Large intestine (tissue), 3 donors: ENCODE measurements at regions not wholly inside any gene's neighbourhood (a gene's known extent, or its start where the extent isn't known, plus 50 kb on each side); places are given as distances from the start of the nearest gene placed in this dataset.

ENCODE experiments used
- DNase-seq, 2 donors: peaks; one replicate each; pipeline versions ENCODE4 v3.0.0 to v3.0.0-alpha.2; 2013
- H3K27ac ChIP-seq: one replicate; pipeline ENCODE4 v1.5.1; 2013; ENCODE audit warnings: low read length
- H3K27me3 ChIP-seq: 2 replicates; pipeline ENCODE4 v1.6.1; 2013; ENCODE audit warnings: low read length; ENCODE audit not compliant: control insufficient read depth, insufficient read depth
- H3K36me3 ChIP-seq: 2 replicates; pipeline ENCODE4 v1.6.1; 2013; ENCODE audit warnings: low read length; ENCODE audit not compliant: control insufficient read depth, insufficient read depth
- H3K4me1 ChIP-seq: one replicate; pipeline ENCODE4 v1.6.1; 2013; ENCODE audit warnings: low read length; ENCODE audit not compliant: control insufficient read depth, insufficient read depth
- H3K4me3 ChIP-seq: one replicate; pipeline ENCODE4 v1.5.1; 2013; ENCODE audit warnings: low read length
- H3K9me3 ChIP-seq: one replicate; pipeline ENCODE4 v1.6.1; 2013; ENCODE audit warnings: mild to moderate bottlenecking, low read depth, low read length, moderate library complexity; ENCODE audit not compliant: control insufficient read depth
- WGBS: methylation state at CpG from one replicate; pipeline ENCODE4 v1.1.5; 2013; ENCODE audit warnings: low lambda C conversion rate; ENCODE audit not compliant: insufficient coverage; 5-methylcytosine and 5-hydroxymethylcytosine counted together

DNA sequence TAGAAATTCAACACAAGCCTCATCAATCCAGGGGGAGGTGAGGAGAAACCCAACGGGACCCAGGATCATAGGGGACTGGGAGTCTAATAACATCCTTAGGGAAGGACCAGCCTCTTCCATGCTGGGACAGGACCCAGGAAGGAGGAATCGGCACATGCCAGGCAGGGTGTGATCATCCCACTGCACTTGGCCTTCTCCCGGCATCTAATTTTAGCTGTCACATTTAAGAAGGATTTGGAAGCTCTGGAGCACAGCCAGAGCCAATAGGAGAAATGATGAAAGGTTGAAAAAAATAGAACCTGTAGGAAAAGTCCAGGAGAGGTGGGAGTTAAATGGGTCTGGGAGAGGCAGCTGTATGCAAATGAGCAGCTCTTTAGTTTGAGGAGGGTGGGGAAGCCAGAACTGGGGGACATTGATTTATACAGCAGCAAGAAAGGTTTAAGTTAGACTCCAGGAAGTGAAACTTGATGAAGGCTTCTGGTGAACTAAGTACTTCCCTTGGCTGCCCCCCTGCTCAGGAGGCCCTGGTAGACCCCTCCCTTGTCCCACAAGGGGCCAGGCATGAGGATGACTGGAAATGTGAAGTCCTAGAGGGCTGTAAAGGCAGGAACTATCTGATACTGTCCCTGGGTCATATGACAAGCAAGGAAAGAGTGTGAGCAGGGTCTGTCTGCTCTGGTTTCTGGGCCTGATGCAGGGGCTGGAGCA lies 260.3 kb downstream of the LRFN2 start:
- H3K27ac ChIP-seq: no peak overlapping the region
- peak in 1 of 2 donors; percentile 48 for DNase-seq
- peaks cover 25% of the 10 kb centered on the region for H3K27me3 ChIP-seq
- no peak overlapping the region for H3K4me3 ChIP-seq
- H3K36me3 ChIP-seq: no peaks in the 10 kb centered on the region
- H3K4me1 ChIP-seq: no peaks in the 10 kb centered on the region
- H3K9me3 ChIP-seq: no peaks in the 10 kb centered on the region
- WGBS: no CpG with 5 or more reads among the region's 3 CpGs

DNA sequence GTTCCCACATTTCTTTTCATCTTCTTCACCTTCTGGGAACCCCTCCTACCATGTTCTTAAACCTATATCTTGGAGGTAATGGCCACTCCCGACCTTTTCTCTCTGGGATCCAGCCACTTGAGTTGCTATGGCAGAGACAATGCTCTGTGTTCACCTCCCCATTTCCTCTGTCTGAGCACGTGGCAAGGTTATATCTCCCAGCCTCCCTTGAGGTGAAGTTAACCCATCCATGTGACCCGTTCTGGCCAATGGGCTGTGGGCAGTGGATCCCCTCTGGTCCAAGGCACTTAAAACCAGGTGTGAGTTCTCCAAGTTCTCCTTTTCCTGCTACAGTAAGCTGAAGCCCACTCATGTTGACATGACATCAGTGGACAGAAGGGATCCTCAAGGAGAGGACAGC lies 261.4 kb downstream of the LRFN2 start:
- H3K4me1 ChIP-seq: no peaks in the 10 kb centered on the region
- whole genome bisulfite sequencing: no CpG with 5 or more reads among the region's 3 CpGs
- DNase-seq: no peak
- no peak overlapping the region for H3K27ac ChIP-seq
- H3K36me3 ChIP-seq: no peaks in the 10 kb centered on the region
- H3K4me3 ChIP-seq: no peak overlapping the region
- peaks cover 21% of the 10 kb centered on the region for H3K27me3 ChIP-seq
- no peaks in the 10 kb centered on the region for H3K9me3 ChIP-seq

DNA sequence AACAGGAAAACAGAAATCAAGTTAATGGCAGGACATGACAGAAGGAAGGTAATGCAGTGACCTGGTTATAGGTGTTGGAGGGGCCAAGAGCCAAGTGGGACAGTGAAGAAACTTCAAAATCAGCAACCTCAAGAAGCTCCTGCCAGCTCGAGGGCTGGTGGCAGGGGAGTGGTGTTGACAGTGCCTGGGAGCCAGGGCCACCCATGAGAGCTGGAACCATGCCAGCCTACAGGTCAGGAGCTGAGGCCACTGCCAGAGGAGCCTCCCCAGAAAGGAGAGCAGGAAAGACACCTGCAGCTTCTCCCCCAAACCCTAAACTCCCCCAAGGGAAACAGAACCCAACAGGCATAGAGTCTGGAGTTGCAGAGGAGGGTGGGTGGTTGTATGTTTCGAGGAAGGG lies 262.1 kb downstream of the LRFN2 start:
- WGBS: no CpG with 5 or more reads among the region's 2 CpGs
- Histone ChIP-seq H3K4me1 (no peaks in the 10 kb centered on the region), H3K27me3 (peaks cover 21% of the 10 kb centered on the region), H3K9me3 (no peaks in the 10 kb centered on the region), H3K27ac (no peak overlapping the region), H3K4me3 (no peak overlapping the region), H3K36me3 (no peaks in the 10 kb centered on the region)
- DNase-seq: no peak

DNA sequence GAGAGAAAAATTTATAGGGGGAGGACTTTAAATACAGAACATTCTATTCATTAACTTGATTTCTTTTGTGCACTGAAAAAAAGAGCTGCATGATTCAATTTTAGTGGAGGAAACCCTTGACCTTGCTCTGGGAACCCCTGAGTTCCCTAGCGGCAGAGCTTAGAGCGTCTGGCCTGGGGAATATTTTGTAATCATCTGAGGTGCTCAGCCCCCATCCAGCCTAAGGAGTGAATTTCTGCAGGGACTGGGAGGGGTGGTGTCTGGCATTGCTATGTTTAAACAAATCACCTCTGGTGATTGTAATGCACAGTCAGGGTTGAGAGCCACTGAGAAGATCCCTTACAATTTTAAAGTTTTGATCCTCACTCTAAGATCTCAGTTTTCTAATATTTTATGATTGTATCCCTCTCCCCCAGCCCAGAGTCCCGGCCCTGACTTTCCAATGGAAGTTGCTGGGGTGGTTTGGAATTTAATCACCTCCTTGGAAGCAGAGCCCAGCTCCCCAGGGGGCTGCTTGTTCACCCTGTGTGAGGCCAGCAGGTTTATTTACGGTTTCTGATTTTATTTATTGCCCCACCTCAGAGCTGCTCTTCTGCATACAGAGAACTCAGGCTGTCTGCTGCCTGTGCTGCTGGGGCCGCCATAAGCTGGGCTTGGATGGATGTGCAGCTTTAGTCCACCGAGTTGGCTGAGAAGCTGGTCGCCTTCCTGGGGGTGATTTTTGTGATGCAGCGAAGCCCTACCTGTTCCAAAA lies 263.1 kb downstream of the LRFN2 start:
- Histone ChIP-seq H3K9me3 (no peaks in the 10 kb centered on the region), H3K27ac (no peak overlapping the region), H3K4me1 (no peaks in the 10 kb centered on the region), H3K36me3 (no peaks in the 10 kb centered on the region), H3K27me3 (peaks cover 16% of the 10 kb centered on the region), H3K4me3 (no peak overlapping the region)
- WGBS: 33% methylated on average over 1 of the region's 8 CpGs
- no peak for DNase-seq

DNA sequence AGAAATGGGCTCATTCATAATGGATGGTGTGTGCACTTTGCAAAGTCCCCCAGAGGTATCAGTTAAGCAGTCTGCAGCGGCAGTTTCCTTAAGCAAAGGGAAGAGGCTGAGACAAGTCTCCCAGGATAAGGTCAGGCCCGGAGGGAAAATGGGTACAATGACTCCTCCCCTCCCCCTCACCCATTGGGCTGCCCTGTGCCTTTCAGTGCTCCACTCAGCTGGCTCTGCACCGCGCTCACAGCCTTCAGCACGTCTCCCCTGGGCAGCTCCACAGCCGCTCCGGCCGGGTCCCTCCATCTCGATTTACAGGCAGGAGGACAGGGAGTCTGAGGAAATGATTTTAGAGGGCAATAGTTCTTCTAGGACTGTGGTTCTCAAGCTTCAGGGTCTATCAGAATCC lies 264.8 kb downstream of the LRFN2 start:
- Histone ChIP-seq H3K9me3 (no peaks in the 10 kb centered on the region), H3K27me3 (peaks cover 9% of the 10 kb centered on the region), H3K4me1 (no peaks in the 10 kb centered on the region), H3K4me3 (no peak overlapping the region), H3K36me3 (no peaks in the 10 kb centered on the region), H3K27ac (no peak overlapping the region)
- WGBS: no CpG with 5 or more reads among the region's 9 CpGs
- no peak for DNase-seq

DNA sequence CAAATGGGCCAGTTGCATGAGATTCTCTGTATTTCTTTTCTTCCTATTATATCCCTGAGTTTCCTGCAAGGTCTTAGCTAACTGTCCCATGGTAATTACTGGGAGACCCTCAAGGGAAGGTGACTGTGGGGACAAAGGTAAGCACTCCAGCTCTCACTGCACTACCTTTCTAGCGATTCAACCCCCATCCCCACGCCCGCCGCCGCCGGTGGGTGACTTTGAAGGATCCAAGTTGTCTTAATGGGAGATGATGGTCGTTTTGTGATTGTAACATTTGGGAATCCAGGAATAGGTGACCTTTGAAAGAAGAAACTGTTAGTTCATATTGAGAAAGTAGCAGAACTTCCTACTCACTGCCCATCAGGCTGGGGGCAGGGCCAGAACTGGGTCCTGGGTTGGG lies 265.5 kb downstream of the LRFN2 start:
- no CpG with 5 or more reads among the region's 7 CpGs for WGBS
- no peak overlapping the region for H3K4me3 ChIP-seq
- no peaks in the 10 kb centered on the region for H3K36me3 ChIP-seq
- DNase-seq: no peak
- H3K9me3 ChIP-seq: no peaks in the 10 kb centered on the region
- peaks cover 9% of the 10 kb centered on the region for H3K27me3 ChIP-seq
- H3K4me1 ChIP-seq: no peaks in the 10 kb centered on the region
- no peak overlapping the region for H3K27ac ChIP-seq

DNA sequence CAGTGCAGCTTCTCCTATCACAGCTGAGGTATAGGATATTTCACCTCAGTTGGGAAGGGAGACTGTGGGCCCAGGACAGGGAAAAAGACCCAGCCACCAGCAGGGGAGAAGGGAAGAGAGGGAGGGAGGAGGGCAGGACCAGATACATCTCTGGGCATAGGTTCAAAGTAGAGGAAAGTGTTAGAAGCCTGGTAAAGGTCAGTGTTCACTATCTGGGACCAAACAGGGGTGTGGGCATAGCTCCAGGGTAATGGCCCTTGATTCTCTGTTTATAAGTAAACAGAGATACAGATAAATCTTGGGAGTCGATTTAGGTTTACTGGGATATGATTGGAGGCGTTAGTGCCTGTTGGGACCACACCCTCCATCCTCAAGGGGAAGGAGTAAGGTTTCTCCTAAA lies 266.2 kb downstream of the LRFN2 start:
- no peaks in the 10 kb centered on the region for H3K36me3 ChIP-seq
- no peak overlapping the region for H3K27ac ChIP-seq
- H3K4me1 ChIP-seq: no peaks in the 10 kb centered on the region
- H3K4me3 ChIP-seq: no peak overlapping the region
- no peaks in the 10 kb centered on the region for H3K9me3 ChIP-seq
- WGBS: no CpG with 5 or more reads among the region's 2 CpGs
- no peak for DNase-seq
- peaks cover 9% of the 10 kb centered on the region for H3K27me3 ChIP-seq

DNA sequence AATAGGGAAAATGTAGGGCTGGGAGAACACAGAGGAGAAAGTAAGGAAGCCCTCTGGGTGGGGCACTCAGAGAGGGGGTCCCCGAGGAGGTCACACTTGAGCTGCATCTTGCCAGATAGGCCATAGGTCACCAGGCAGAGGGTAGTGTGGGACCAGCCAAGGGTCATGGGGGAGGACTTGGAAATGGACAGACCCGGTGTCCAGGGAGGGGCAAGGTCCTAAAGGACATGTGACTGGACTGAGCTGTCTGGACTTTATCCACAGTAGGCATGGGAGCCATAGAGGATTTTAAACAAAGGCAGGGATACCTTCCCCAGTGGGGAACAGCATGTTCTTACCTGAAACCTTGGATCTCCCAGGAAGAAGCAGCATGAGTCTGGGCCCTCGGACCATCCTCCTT lies 266.7 kb downstream of the LRFN2 start:
- DNase-seq: no peak
- Histone ChIP-seq H3K36me3 (no peaks in the 10 kb centered on the region), H3K9me3 (no peaks in the 10 kb centered on the region), H3K4me1 (no peaks in the 10 kb centered on the region), H3K27ac (no peak overlapping the region), H3K27me3 (peaks cover 9% of the 10 kb centered on the region), H3K4me3 (no peak overlapping the region)
- no CpG with 5 or more reads among the region's 3 CpGs for WGBS

DNA sequence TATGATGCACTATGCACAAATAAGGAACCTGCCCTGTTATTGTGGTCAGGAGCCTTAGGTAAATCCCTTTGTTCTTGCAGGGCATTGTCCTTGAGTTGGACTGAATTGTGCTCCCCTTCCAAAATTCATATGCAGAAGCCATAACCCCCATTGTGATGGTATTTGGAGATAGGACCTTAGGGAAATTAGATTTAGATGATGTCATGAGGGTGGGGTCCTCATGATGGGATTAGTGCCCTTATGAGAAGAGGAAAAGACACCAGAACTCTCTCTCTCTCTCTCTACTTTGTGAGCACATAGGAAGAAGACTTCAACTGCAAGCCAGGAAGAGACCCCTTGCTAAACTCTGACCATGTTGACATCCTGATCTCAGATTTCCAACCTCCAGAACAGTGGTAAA lies 268.0 kb downstream of the LRFN2 start:
- DNase-seq: no peak
- Histone ChIP-seq H3K4me3 (no peak overlapping the region), H3K27ac (no peak overlapping the region), H3K9me3 (no peaks in the 10 kb centered on the region), H3K36me3 (no peaks in the 10 kb centered on the region), H3K27me3 (peaks cover 10% of the 10 kb centered on the region), H3K4me1 (no peaks in the 10 kb centered on the region)

DNA sequence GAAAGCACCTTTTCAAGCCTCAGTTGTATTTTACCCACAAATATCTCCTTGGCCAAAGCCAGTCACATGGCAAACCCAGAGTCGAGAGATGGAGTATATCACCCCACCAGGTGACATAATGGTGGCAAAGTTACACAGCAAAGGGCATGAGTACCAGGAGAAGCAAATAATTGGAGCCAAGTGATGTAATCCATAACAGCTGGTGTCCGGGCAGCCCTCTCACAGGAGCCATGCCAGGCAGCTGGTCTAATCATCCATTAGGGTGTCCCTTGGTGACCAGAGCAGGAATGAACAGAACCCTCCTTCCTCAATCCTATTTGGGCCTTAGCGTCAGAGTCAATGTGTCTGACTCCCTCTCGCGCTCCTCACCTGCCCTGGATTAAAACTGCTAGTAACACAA lies 272.1 kb downstream of the LRFN2 start:
- Histone ChIP-seq H3K27me3 (peaks cover 2% of the 10 kb centered on the region), H3K9me3 (no peaks in the 10 kb centered on the region), H3K4me1 (no peaks in the 10 kb centered on the region), H3K27ac (no peak overlapping the region), H3K4me3 (no peak overlapping the region), H3K36me3 (no peaks in the 10 kb centered on the region)
- WGBS: no CpG with 5 or more reads among the region's 5 CpGs
- DNase-seq: no peak

DNA sequence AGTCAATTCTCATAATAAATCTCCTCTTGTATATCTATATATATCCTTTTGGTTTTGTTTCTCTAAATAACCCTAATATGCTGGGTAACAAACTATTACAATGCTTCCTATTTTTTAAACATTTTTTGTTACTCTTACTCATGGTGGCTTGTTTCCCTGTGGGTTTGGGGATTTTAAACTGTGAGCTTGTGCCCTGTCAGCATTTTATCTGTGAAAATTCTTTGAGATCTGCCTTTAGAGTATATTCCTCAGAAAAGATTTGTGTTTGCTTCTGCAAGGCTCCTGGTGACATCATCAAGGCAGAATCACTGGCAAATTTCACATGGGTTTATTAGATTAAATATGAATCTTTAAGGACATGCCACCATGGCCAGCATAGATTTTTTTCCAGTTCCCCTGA lies 273.6 kb downstream of the LRFN2 start:
- no peaks in the 10 kb centered on the region for H3K36me3 ChIP-seq
- H3K4me3 ChIP-seq: no peak overlapping the region
- no peak for DNase-seq
- H3K27me3 ChIP-seq: peaks cover 3% of the 10 kb centered on the region
- no peak overlapping the region for H3K27ac ChIP-seq
- peaks cover under 1% of the 10 kb centered on the region for H3K4me1 ChIP-seq
- no peaks in the 10 kb centered on the region for H3K9me3 ChIP-seq
